Keratinocyte (primary cell): ENCODE measurements at regions not wholly inside any gene's neighbourhood (a gene's known extent, or its start where the extent isn't known, plus 50 kb on each side); places are given as distances from the start of the nearest gene placed in this dataset.

ENCODE experiments used
- DNase-seq: peaks from one replicate; pipeline ENCODE4 v3.0.0-alpha.2; 2011; ENCODE audit warnings: low read depth, missing footprints, low spot score
- FAIRE-seq: peaks from 2 replicates; lab custom pipeline; 2011; peaks lifted over from hg19 to GRCh38; lab: Jason Lieb, UNC
- H2AFZ ChIP-seq: 2 replicates; pipeline ENCODE4 v1.6.0; 2012; ENCODE audit warnings: low read length, control low read depth, inconsistent platforms; ENCODE audit not compliant: control insufficient read depth
- H3K27ac ChIP-seq: 2 replicates; pipeline ENCODE4 v1.5.1; 2011; ENCODE audit warnings: low read length; ENCODE audit not compliant: control insufficient read depth, insufficient read depth
- H3K27me3 ChIP-seq: 3 replicates; pipeline ENCODE4 v1.6.0; 2011; ENCODE audit warnings: low read length; ENCODE audit not compliant: control insufficient read depth, insufficient read depth; ENCODE audit errors: extremely low read depth
- H3K36me3 ChIP-seq, 2 experiments: 2 replicates in 1 of 2; 3 replicates in 1 of 2; pipeline ENCODE4 v1.5.1; 2011; ENCODE audit warnings: low read length in 2 of 2, mild to moderate bottlenecking in 1 of 2; ENCODE audit not compliant: control insufficient read depth in 2 of 2, insufficient read depth in 2 of 2; ENCODE audit errors: extremely low read depth in 1 of 2
- H3K4me1 ChIP-seq: 3 replicates; pipeline ENCODE4 v1.5.1; 2011; ENCODE audit warnings: low read length; ENCODE audit not compliant: control insufficient read depth, insufficient read depth; ENCODE audit errors: extremely low read depth
- H3K4me2 ChIP-seq: 3 replicates; pipeline ENCODE4 v1.6.0; 2011; ENCODE audit warnings: low read depth, low read length; ENCODE audit not compliant: control insufficient read depth, insufficient read depth; ENCODE audit errors: extremely low read depth
- H3K4me3 ChIP-seq, 3 experiments: fragments of 200-600 bp in 1 of 3; sonication (generic) in 1 of 3; 2 replicates in 2 of 3; 3 replicates in 1 of 3; pipeline ENCODE4 v1.5.1; 2011 to 2016; ENCODE audit warnings: low read length in 3 of 3, mild to moderate bottlenecking in 3 of 3, control low read depth in 2 of 3, inconsistent platforms in 1 of 3, low read depth in 1 of 3, mixed read lengths in 1 of 3, mixed run types in 1 of 3, moderate library complexity in 1 of 3; ENCODE audit not compliant: control insufficient read depth in 2 of 3, insufficient read depth in 2 of 3; ENCODE audit errors: extremely low read depth in 1 of 3
- H3K79me2 ChIP-seq: 2 replicates; pipeline ENCODE4 v1.6.0; 2012; ENCODE audit warnings: low read length; ENCODE audit not compliant: control insufficient read depth, insufficient read depth
- H3K9ac ChIP-seq: 3 replicates; pipeline ENCODE4 v1.6.0; 2011; ENCODE audit warnings: low read length; ENCODE audit not compliant: control insufficient read depth, insufficient read depth; ENCODE audit errors: extremely low read depth
- H3K9me1 ChIP-seq: 3 replicates; pipeline ENCODE4 v1.6.0; 2011; ENCODE audit warnings: low read length; ENCODE audit not compliant: control insufficient read depth, insufficient read depth; ENCODE audit errors: extremely low read depth
- H3K9me3 ChIP-seq: 2 replicates; pipeline ENCODE4 v1.5.1; 2012; ENCODE audit warnings: low read depth, low read length; ENCODE audit not compliant: control insufficient read depth
- H4K20me1 ChIP-seq: 3 replicates; pipeline ENCODE4 v1.6.0; 2011; ENCODE audit warnings: low read length; ENCODE audit not compliant: control insufficient read depth, insufficient read depth; ENCODE audit errors: extremely low read depth
- EZH2 ChIP-seq: IDR thresholded peaks from one replicate; pipeline ENCODE4 v1.6.1; 2012; ENCODE audit warnings: inconsistent platforms, mild to moderate bottlenecking, low read length, moderate library complexity
- dilution Hi-C: fragments of 300-500 bp; cut with MboI; formaldehyde crosslinking; loops from one replicate; pipeline ENCODE4 v1.7.0; 2020; ENCODE audit warnings: low sequenced_read_pairs; ENCODE audit not compliant: extremely low pct_ligation_motif_present
- TF ChIP-seq, protein P1 (sequence below), 3 experiments: IDR thresholded peaks in 1 of 3; conservative IDR thresholded peaks in 1 of 3; optimal IDR thresholded peaks in 1 of 3; 2 replicates in 2 of 3; 3 replicates in 1 of 3; pipeline versions ENCODE3 to v1.5.1; 2011; ENCODE audit warnings: low read length in 3 of 3, mild to moderate bottlenecking in 3 of 3, moderate library complexity in 2 of 3, control low read depth in 1 of 3, inconsistent platforms in 1 of 3; ENCODE audit not compliant: insufficient read depth in 2 of 3; ENCODE audit errors: extremely low read depth in 1 of 3

DNA sequence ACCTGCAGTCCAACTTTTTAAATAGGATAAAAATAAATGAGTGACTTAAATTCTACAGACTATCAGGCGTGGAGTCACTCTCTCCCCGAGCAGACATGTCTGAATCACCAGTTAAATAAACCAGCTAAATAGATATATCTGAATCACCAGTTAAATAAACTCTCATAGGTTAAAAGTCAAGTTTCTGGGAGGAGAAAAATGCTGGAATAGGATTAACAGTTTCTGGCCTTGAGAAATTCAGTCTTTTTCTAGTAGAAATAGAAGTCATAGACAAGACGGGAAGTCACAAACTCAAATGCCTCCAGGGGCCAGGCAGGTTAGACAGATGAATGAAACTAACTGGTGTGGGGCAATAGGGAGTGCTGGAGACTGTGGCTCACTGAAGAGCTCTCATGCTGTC lies 258.6 kb upstream of the TMEM132C start:
- H3K27ac ChIP-seq = no peak overlapping the region
- H3K9me3 ChIP-seq = no peaks in the 10 kb centered on the region
- no peaks in the 10 kb centered on the region for H3K36me3 ChIP-seq
- H3K4me3 ChIP-seq = no peak overlapping the region
- no peaks in the 10 kb centered on the region for H3K79me2 ChIP-seq
- no peaks in the 10 kb centered on the region for H4K20me1 ChIP-seq
- H2AFZ ChIP-seq = no peak overlapping the region
- dilution Hi-C loops = no loop called here
- H3K9ac ChIP-seq = no peak overlapping the region
- no peak overlapping the region for H3K4me2 ChIP-seq
- DNase-seq = no peak
- H3K27me3 ChIP-seq = no peaks in the 10 kb centered on the region
- FAIRE-seq = no peak
- TF ChIP-seq EZH2 = no peak
- TF ChIP-seq, protein P1, sequence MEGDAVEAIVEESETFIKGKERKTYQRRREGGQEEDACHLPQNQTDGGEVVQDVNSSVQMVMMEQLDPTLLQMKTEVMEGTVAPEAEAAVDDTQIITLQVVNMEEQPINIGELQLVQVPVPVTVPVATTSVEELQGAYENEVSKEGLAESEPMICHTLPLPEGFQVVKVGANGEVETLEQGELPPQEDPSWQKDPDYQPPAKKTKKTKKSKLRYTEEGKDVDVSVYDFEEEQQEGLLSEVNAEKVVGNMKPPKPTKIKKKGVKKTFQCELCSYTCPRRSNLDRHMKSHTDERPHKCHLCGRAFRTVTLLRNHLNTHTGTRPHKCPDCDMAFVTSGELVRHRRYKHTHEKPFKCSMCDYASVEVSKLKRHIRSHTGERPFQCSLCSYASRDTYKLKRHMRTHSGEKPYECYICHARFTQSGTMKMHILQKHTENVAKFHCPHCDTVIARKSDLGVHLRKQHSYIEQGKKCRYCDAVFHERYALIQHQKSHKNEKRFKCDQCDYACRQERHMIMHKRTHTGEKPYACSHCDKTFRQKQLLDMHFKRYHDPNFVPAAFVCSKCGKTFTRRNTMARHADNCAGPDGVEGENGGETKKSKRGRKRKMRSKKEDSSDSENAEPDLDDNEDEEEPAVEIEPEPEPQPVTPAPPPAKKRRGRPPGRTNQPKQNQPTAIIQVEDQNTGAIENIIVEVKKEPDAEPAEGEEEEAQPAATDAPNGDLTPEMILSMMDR (optimal IDR thresholded peaks at IDR 0.05 in 1 of 3, IDR thresholded peaks at IDR 0.05 in 1 of 3, conservative IDR thresholded peaks at IDR 0.05 in 1 of 3; ENCODE audit: extremely low read depth in 1 of 3, insufficient read depth in 2 of 3, low read length in 3 of 3) = no peak
- H3K9me1 ChIP-seq = no peaks in the 10 kb centered on the region
- no peaks in the 10 kb centered on the region for H3K4me1 ChIP-seq

DNA sequence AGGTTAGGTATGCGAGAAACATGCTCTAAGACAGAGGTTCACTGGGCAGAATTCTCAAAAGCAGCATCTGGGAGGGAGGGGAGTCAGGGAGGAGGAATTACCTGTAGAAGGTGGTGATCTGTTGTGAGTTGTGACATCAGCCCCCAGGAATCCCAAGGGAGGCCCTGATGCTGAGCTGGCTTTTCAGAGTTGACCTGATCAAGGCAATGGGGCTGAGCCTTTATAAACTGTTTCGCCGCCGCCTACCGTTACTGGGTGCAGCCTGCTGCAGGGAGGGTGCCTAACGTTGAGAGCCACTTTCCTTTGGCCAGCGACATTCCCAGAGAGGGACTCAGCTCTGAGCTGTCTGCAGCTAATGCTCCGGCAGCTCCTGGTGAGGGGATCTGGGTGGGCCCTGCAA lies 257.9 kb upstream of the TMEM132C start:
- Histone ChIP-seq H3K4me3 (no peak overlapping the region), H3K9me1 (no peaks in the 10 kb centered on the region), H3K9me3 (peaks cover 1% of the 10 kb centered on the region), H3K4me2 (no peak overlapping the region), H3K36me3 (no peaks in the 10 kb centered on the region), H3K79me2 (no peaks in the 10 kb centered on the region), H4K20me1 (no peaks in the 10 kb centered on the region), H2AFZ (no peak overlapping the region), H3K9ac (no peak overlapping the region), H3K27me3 (no peaks in the 10 kb centered on the region), H3K4me1 (no peaks in the 10 kb centered on the region), H3K27ac (no peak overlapping the region)
- FAIRE-seq (no peak), DNase-seq (no peak)
- dilution Hi-C loops = no loop called here
- TF ChIP-seq, protein P1 (optimal IDR thresholded peaks at IDR 0.05 in 1 of 3, IDR thresholded peaks at IDR 0.05 in 1 of 3, conservative IDR thresholded peaks at IDR 0.05 in 1 of 3; ENCODE audit: extremely low read depth in 1 of 3, insufficient read depth in 2 of 3, low read length in 3 of 3) = no peak
- no peak for TF ChIP-seq EZH2
